Esophagus squamous epithelium (tissue), 4 donors: ENCODE measurements at regions not wholly inside any gene's neighbourhood (a gene's known extent, or its start where the extent isn't known, plus 50 kb on each side); places are given as distances from the start of the nearest gene placed in this dataset.

Source experiments
- CTCF ChIP-seq, 6 experiments: fragments of 450-650 bp in 4 of 6; fragments of 200-600 bp in 2 of 6; sonication (generic) in 2 of 6; IDR thresholded peaks; one replicate each; pipeline ENCODE4 v1.5.1; 2016 to 2019; ENCODE audit warnings: antibody characterized with exemption in 6 of 6, mild to moderate bottlenecking in 4 of 6, moderate library complexity in 4 of 6
- POLR2A ChIP-seq, 4 donors: fragments of 450-650 bp; IDR thresholded peaks; one replicate each; pipeline ENCODE4 v1.6.1; 2017; ENCODE audit warnings: antibody characterized with exemption in 4 of 4, mild to moderate bottlenecking in 4 of 4, moderate library complexity in 3 of 4

- peak in 2 of 6 experiments; percentile 14 to 21 for TF ChIP-seq CTCF (IDR thresholded peaks at IDR 0.05)
- no peak for TF ChIP-seq POLR2A (IDR thresholded peaks at IDR 0.05)
These were observed 126.8 kb upstream of the GOLGA6L4 start for GRCh38 chr15:84108728-84109127.
